GM23338 (cell line): ENCODE measurements at regions not wholly inside any gene's neighbourhood (a gene's known extent, or its start where the extent isn't known, plus 50 kb on each side); places are given as distances from the start of the nearest gene placed in this dataset.
"Not testable (repeated sequence)": the region's sequence is repeated elsewhere in the genome, so short reads cannot be mapped to it uniquely, and the experiment has no call there.

Experiments used
- CTCF ChIP-seq, 2 experiments: fragments of 200-600 bp in 1 of 2; sonication (generic) in 1 of 2; conservative IDR thresholded peaks; 2 replicates each; pipeline versions ENCODE4 v1.5.1 to v1.6.1; 2016 to 2017; ENCODE audit warnings: antibody characterized with exemption in 2 of 2, low read depth in 2 of 2, mild to moderate bottlenecking in 2 of 2, moderate library complexity in 1 of 2
- EZH2 ChIP-seq: fragments of 200-600 bp; sonication (generic); IDR thresholded peaks from one replicate; pipeline ENCODE4 v1.8.0; 2017; ENCODE audit warnings: antibody characterized with exemption, mild to moderate bottlenecking, low read depth; ENCODE audit not compliant: unreplicated experiment
- NANOG ChIP-seq: IDR thresholded peaks from 2 replicates; pipeline ENCODE4 v1.6.1; 2016; ENCODE audit warnings: antibody characterized with exemption, borderline replicate concordance
- POLR2AphosphoS5 ChIP-seq: IDR thresholded peaks from 2 replicates; pipeline ENCODE4 v1.6.1; 2016; ENCODE audit warnings: antibody characterized with exemption, low read depth
- ZNF114 ChIP-seq: fragments of 250-450 bp; sonication (Bioruptor Pico); IDR thresholded peaks from 2 replicates; pipeline ENCODE4 v1.5.0; 2020; ENCODE audit warnings: mild to moderate bottlenecking, moderate library complexity
- TF ChIP-seq, protein P1 (sequence below): IDR thresholded peaks from one replicate; pipeline ENCODE4 v1.6.1; 2018; ENCODE audit warnings: antibody characterized with exemption; ENCODE audit not compliant: unreplicated experiment

DNA sequence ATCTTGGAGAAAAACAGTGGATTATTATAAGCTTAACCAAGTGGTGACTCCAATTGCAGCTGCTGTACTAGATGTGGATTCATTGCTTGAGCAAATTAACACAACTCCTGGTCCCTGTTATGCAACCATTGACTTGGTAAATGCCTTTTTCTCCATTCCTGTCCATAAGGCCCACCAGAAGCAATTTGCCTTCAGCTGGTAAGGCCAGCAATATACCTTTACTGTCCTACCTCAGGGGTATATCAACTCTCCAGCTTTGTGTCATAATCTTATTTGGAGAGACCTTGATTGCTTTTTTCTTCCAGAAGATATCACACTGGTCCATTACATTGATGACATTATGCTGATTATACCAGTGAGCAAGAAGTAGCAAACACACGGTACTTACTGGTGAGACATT lies 560.8 kb downstream of the PTPRU start:
- TF ChIP-seq CTCF (conservative IDR thresholded peaks at IDR 0.05; ENCODE audit: low read depth in 2 of 2); ZNF114 (CRISPR knock-in tag); EZH2; POLR2AphosphoS5; NANOG: not testable (repeated sequence)
- TF ChIP-seq, protein P1, sequence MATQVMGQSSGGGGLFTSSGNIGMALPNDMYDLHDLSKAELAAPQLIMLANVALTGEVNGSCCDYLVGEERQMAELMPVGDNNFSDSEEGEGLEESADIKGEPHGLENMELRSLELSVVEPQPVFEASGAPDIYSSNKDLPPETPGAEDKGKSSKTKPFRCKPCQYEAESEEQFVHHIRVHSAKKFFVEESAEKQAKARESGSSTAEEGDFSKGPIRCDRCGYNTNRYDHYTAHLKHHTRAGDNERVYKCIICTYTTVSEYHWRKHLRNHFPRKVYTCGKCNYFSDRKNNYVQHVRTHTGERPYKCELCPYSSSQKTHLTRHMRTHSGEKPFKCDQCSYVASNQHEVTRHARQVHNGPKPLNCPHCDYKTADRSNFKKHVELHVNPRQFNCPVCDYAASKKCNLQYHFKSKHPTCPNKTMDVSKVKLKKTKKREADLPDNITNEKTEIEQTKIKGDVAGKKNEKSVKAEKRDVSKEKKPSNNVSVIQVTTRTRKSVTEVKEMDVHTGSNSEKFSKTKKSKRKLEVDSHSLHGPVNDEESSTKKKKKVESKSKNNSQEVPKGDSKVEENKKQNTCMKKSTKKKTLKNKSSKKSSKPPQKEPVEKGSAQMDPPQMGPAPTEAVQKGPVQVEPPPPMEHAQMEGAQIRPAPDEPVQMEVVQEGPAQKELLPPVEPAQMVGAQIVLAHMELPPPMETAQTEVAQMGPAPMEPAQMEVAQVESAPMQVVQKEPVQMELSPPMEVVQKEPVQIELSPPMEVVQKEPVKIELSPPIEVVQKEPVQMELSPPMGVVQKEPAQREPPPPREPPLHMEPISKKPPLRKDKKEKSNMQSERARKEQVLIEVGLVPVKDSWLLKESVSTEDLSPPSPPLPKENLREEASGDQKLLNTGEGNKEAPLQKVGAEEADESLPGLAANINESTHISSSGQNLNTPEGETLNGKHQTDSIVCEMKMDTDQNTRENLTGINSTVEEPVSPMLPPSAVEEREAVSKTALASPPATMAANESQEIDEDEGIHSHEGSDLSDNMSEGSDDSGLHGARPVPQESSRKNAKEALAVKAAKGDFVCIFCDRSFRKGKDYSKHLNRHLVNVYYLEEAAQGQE: not testable (repeated sequence)
